Testis (tissue), 2 donors: ENCODE measurements at regions not wholly inside any gene's neighbourhood (a gene's known extent, or its start where the extent isn't known, plus 50 kb on each side); places are given as distances from the start of the nearest gene placed in this dataset.

Source experiments
- POLR2A ChIP-seq: fragments of 450-650 bp; IDR thresholded peaks from one replicate; pipeline ENCODE4 v1.6.1; 2017; ENCODE audit warnings: antibody characterized with exemption, mild to moderate bottlenecking, moderate library complexity
- TF ChIP-seq, protein P1 (sequence below), 3 experiments: fragments of 450-650 bp in 2 of 3; fragments of 200-600 bp in 1 of 3; sonication (generic) in 1 of 3; IDR thresholded peaks; one replicate each; pipeline ENCODE4 v1.5.1; 2016 to 2019; ENCODE audit warnings: antibody characterized with exemption in 3 of 3, mild to moderate bottlenecking in 2 of 3, moderate library complexity in 1 of 3

DNA sequence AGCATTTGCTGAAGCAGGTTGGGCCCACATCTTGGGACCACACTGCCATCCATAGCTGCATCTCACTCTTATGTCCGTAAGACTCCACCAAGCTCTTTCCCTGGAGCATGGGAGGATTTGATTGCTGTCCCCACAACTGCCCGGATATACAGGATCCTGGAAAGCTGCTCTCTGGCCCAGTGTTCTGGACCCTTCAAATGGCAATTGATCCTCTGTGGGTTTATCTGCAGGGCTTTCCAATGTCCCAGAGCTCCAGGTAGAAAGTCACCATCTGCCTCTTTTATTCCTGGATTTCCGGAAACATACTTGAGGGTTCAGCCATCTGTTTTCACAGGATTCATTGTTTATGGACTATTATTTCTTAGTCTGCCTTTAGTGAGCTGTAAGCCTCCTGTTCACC lies 214.6 kb downstream of the SREK1 start:
- TF ChIP-seq, protein P1, sequence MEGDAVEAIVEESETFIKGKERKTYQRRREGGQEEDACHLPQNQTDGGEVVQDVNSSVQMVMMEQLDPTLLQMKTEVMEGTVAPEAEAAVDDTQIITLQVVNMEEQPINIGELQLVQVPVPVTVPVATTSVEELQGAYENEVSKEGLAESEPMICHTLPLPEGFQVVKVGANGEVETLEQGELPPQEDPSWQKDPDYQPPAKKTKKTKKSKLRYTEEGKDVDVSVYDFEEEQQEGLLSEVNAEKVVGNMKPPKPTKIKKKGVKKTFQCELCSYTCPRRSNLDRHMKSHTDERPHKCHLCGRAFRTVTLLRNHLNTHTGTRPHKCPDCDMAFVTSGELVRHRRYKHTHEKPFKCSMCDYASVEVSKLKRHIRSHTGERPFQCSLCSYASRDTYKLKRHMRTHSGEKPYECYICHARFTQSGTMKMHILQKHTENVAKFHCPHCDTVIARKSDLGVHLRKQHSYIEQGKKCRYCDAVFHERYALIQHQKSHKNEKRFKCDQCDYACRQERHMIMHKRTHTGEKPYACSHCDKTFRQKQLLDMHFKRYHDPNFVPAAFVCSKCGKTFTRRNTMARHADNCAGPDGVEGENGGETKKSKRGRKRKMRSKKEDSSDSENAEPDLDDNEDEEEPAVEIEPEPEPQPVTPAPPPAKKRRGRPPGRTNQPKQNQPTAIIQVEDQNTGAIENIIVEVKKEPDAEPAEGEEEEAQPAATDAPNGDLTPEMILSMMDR (IDR thresholded peaks at IDR 0.05) = no peak
- TF ChIP-seq POLR2A = no peak
